Fibroblast of lung (primary cell): ENCODE measurements at regions not wholly inside any gene's neighbourhood (a gene's known extent, or its start where the extent isn't known, plus 50 kb on each side); places are given as distances from the start of the nearest gene placed in this dataset.

Experiments used
- EZH2 ChIP-seq: IDR thresholded peaks from 2 replicates; pipeline ENCODE4 v1.5.1; 2012; ENCODE audit warnings: low read length, control low read depth, mild to moderate bottlenecking; ENCODE audit errors: missing control alignments
- TF ChIP-seq, protein P1 (sequence below), 2 donors: IDR thresholded peaks in 1 of 2; conservative IDR thresholded peaks in 1 of 2; 1 replicate in 1 of 2; 2 replicates in 1 of 2; pipeline ENCODE4 v1.5.1; 2011 to 2012; ENCODE audit warnings: low read length in 2 of 2, control low read depth in 1 of 2, inconsistent platforms in 1 of 2, low read depth in 1 of 2, mild to moderate bottlenecking in 1 of 2

DNA sequence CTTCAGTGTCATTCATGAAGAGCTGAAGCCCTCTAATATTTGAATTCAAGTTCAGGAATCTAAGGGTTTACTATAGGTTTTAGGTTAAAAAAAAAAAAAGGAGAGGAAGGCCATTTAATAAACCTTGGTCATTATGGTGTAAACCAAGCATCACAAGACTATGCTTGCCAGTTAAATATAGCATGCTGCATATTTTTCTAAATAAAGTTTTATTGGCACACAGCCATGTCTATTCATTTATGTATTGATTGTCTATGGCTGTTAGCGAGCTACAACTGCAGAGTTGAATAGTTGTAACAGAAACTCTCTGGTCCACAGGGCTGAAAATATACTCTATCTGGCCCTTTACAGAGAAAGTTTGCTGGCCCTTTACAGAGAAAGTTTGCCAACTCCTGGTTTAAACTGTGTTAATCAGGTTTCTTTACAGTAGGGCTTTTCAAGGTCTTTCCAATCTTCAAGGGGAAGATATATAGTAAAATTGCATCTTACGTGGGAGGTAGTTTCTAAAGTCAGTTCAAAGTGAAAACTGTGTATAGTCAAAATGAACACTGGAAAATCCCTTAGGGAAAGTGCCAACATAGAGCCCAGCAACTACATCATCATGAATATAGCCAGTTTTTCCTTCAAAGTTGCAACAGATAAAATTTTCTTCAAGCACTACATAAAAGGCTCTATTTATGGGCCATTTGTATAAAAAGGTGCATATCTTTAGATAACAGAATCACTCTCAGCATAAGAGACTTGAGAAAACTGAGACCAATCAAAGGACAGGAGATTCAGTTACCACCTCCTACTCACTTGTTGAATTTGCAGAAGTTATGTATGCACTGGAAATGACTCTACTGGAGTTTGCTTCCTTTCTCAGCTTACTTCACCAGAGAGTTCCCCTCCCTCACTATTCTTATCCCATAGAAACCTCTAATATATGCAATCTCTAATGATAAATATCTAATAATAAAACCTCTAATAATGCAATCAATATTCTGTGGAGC, 49.7 kb upstream of the FRMD4B start:
- TF ChIP-seq, protein P1, sequence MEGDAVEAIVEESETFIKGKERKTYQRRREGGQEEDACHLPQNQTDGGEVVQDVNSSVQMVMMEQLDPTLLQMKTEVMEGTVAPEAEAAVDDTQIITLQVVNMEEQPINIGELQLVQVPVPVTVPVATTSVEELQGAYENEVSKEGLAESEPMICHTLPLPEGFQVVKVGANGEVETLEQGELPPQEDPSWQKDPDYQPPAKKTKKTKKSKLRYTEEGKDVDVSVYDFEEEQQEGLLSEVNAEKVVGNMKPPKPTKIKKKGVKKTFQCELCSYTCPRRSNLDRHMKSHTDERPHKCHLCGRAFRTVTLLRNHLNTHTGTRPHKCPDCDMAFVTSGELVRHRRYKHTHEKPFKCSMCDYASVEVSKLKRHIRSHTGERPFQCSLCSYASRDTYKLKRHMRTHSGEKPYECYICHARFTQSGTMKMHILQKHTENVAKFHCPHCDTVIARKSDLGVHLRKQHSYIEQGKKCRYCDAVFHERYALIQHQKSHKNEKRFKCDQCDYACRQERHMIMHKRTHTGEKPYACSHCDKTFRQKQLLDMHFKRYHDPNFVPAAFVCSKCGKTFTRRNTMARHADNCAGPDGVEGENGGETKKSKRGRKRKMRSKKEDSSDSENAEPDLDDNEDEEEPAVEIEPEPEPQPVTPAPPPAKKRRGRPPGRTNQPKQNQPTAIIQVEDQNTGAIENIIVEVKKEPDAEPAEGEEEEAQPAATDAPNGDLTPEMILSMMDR (conservative IDR thresholded peaks at IDR 0.05 in 1 of 2, IDR thresholded peaks at IDR 0.05 in 1 of 2; ENCODE audit: low read depth in 1 of 2, low read length in 2 of 2), result no peak
- TF ChIP-seq EZH2, result no peak
